Bronchial epithelial cell (primary cell): ENCODE measurements at regions not wholly inside any gene's neighbourhood (a gene's known extent, or its start where the extent isn't known, plus 50 kb on each side); places are given as distances from the start of the nearest gene placed in this dataset.

ENCODE experiments used
- DNase-seq: peaks from one replicate; pipeline ENCODE4 v3.0.0-alpha.2; 2010; ENCODE audit warnings: low read depth
- FAIRE-seq: peaks from 2 replicates; lab custom pipeline; 2011; peaks lifted over from hg19 to GRCh38; lab: Jason Lieb, UNC
- H3K27me3 ChIP-seq: 2 replicates; pipeline ENCODE4 v1.5.1; 2011; ENCODE audit warnings: low read length; ENCODE audit not compliant: control insufficient read depth, insufficient read depth
- H3K36me3 ChIP-seq: 2 replicates; pipeline ENCODE4 v1.5.1; 2011; ENCODE audit warnings: low read length; ENCODE audit not compliant: control insufficient read depth, insufficient read depth
- H3K4me3 ChIP-seq: 2 replicates; pipeline ENCODE4 v1.5.1; 2011; ENCODE audit warnings: mild to moderate bottlenecking, low read depth, low read length, control low read depth
- TF ChIP-seq, protein P1 (sequence below): IDR thresholded peaks from 2 replicates; pipeline ENCODE4 v1.5.1; 2011; ENCODE audit warnings: mild to moderate bottlenecking, moderate library complexity, low read length, control low read depth, inconsistent platforms; ENCODE audit not compliant: insufficient read depth, severe bottlenecking

GRCh38 chr7:46123756-46124343 lies 202.8 kb upstream of the IGFBP3 start:
- TF ChIP-seq, protein P1, sequence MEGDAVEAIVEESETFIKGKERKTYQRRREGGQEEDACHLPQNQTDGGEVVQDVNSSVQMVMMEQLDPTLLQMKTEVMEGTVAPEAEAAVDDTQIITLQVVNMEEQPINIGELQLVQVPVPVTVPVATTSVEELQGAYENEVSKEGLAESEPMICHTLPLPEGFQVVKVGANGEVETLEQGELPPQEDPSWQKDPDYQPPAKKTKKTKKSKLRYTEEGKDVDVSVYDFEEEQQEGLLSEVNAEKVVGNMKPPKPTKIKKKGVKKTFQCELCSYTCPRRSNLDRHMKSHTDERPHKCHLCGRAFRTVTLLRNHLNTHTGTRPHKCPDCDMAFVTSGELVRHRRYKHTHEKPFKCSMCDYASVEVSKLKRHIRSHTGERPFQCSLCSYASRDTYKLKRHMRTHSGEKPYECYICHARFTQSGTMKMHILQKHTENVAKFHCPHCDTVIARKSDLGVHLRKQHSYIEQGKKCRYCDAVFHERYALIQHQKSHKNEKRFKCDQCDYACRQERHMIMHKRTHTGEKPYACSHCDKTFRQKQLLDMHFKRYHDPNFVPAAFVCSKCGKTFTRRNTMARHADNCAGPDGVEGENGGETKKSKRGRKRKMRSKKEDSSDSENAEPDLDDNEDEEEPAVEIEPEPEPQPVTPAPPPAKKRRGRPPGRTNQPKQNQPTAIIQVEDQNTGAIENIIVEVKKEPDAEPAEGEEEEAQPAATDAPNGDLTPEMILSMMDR = no peak
- no peak for FAIRE-seq
- no peaks in the 10 kb centered on the region for H3K27me3 ChIP-seq
- no peak for DNase-seq
- no peak overlapping the region for H3K4me3 ChIP-seq
- H3K36me3 ChIP-seq = no peaks in the 10 kb centered on the region

- no peak overlapping the region for H3K4me3 ChIP-seq
- H3K27me3 ChIP-seq = no peaks in the 10 kb centered on the region
- TF ChIP-seq, protein P1 = no peak
- DNase-seq (peak; percentile 3), FAIRE-seq (no peak)
- no peaks in the 10 kb centered on the region for H3K36me3 ChIP-seq
These were observed 194.3 kb upstream of the IGFBP3 start for GRCh38 chr7:46115410-46115809.

DNA sequence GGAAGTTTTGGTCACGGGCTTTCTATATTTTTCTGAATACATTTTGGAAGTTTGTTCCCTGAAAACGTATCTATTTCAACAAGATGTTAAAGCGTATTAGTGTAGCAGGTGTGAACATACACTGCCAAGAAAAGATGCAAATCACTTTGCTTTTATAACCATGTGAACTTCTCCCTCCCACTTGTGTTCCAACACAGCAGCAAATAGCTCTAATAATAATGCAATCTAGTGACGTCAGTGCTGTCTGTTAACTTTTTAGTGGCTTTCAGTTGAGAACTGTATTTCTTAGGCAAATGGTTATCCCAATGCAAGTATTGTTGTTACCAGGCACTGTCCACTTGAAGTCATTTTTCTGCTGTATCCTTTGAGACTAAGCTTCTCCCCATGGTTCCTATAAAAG lies 188.4 kb upstream of the IGFBP3 start:
- H3K27me3 ChIP-seq = no peaks in the 10 kb centered on the region
- DNase-seq (no peak), FAIRE-seq (no peak)
- TF ChIP-seq, protein P1 = no peak
- no peak overlapping the region for H3K4me3 ChIP-seq
- no peaks in the 10 kb centered on the region for H3K36me3 ChIP-seq

DNA sequence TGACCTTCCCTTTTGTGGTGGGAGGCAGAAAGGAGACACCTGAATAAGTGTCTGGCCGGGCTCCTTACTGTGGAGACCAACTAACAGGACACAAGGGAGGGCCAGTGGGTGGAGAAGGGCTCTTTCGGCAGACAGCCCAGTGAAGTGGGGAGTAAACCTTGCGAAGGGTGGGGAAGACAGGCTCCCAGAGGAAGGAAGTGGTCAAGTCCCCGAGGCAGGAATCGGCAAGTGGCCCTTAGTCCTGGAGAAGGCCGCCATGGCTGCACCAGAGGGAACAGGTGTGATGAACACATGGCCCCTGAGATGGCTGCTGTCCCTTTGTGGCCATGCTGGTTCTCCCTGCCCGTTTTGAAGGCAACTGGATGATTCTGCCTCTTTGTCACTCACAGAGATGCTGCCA lies 187.2 kb upstream of the IGFBP3 start:
- DNase-seq = no peak
- no peak for FAIRE-seq
- TF ChIP-seq, protein P1 = no peak
- Histone ChIP-seq H3K4me3 (no peak overlapping the region), H3K36me3 (no peaks in the 10 kb centered on the region), H3K27me3 (no peaks in the 10 kb centered on the region)

DNA sequence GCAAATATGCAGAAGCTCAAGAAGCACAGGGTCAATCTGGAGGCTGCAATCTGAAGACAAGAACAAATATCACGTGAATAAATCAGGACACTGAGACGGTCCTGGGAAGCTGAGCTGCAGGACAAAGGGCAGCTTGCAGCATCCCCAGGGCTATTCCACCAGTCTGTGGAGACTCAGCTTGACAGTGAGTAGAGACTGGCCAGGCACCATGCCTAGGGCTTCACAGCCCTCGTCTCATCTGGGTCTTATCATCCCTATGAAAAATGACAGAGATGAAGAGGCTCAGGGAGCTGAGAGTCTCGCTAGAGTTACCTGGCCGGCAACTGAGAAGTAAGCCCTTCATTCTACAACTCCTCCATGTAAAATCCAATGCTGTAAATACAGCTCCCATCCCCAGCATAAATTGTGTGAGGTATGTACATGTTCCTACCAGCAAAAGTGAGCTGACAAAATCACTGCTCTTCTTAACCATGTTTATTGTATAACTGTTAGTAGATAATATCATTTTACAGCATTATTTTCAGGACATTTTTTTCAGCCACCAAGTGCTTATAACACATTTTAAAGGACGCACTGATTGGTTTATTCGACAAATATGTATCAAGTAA lies 186.6 kb upstream of the IGFBP3 start:
- TF ChIP-seq, protein P1 = no peak
- no peak for FAIRE-seq
- Histone ChIP-seq H3K4me3 (no peak overlapping the region), H3K27me3 (no peaks in the 10 kb centered on the region), H3K36me3 (no peaks in the 10 kb centered on the region)
- DNase-seq = no peak

GRCh38 chr7:46100521-46100920 lies 179.4 kb upstream of the IGFBP3 start:
- FAIRE-seq (no peak), DNase-seq (no peak)
- Histone ChIP-seq H3K27me3 (no peaks in the 10 kb centered on the region), H3K4me3 (no peak overlapping the region), H3K36me3 (no peaks in the 10 kb centered on the region)
- TF ChIP-seq, protein P1 = no peak
